B cell (primary cell): ENCODE measurements at regions not wholly inside any gene's neighbourhood (a gene's known extent, or its start where the extent isn't known, plus 50 kb on each side); places are given as distances from the start of the nearest gene placed in this dataset.

Source experiments
- ATAC-seq: fragments of 200-7000 bp; cut with Tn5 transposase; one replicate; pipeline ENCODE4 v1.10.0; 2021; ENCODE audit warnings: low read depth, mild to moderate bottlenecking, moderate number of reproducible peaks, moderate library complexity
- CTCF ChIA-PET: fragments of 350-600 bp; sonication (Branson Sonifier 250); formaldehyde crosslinking; loops from one replicate; lab custom pipeline; 2021; ENCODE audit warnings: antibody characterized with exemption, inconsistent platforms; lab: Charles Lee
- POLR2A ChIA-PET: fragments of 350-600 bp; sonication (Branson Sonifier 250); formaldehyde crosslinking; loops from one replicate; lab custom pipeline; 2021; ENCODE audit warnings: antibody characterized with exemption; lab: Charles Lee
- DNase-seq: peaks from one replicate; pipeline ENCODE4 v3.0.0; 2013
- H2AFZ ChIP-seq: 2 replicates; pipeline ENCODE4 v1.6.1; 2012; ENCODE audit warnings: mild to moderate bottlenecking, low read depth, low read length; ENCODE audit not compliant: insufficient read depth, poor library complexity, severe bottlenecking
- H3K27ac ChIP-seq, 2 donors: 1 replicate in 1 of 2; 2 replicates in 1 of 2; pipeline ENCODE4 v1.5.1; 2012 to 2013; ENCODE audit warnings: low read length in 2 of 2, mild to moderate bottlenecking in 2 of 2, moderate library complexity in 1 of 2
- H3K27me3 ChIP-seq, 4 experiments: fragments of 200-600 bp in 1 of 4; sonication (generic) in 1 of 4; replicated peaks in 1 of 4; 1 replicate in 2 of 4; 2 replicates in 2 of 4; pipeline versions ENCODE4 v1.6.1 to v1.7.0; 2013 to 2016; ENCODE audit warnings: low read length in 3 of 4, mild to moderate bottlenecking in 2 of 4, mixed read lengths in 1 of 4, moderate library complexity in 1 of 4; ENCODE audit not compliant: insufficient read depth in 4 of 4, control insufficient read depth in 3 of 4; ENCODE audit errors: control extremely low read depth in 1 of 4
- H3K36me3 ChIP-seq, 2 experiments: replicated peaks in 1 of 2; 1 replicate in 1 of 2; 2 replicates in 1 of 2; pipeline versions ENCODE4 v1.6.1 to v1.7.1; 2013; ENCODE audit warnings: low read length in 1 of 2; ENCODE audit not compliant: insufficient read depth in 2 of 2, control insufficient read depth in 1 of 2; ENCODE audit errors: control extremely low read depth in 1 of 2, extremely low read depth in 1 of 2
- H3K4me1 ChIP-seq, 2 donors: fragments of 200-600 bp in 1 of 2; sonication (generic) in 1 of 2; 1 replicate in 1 of 2; 2 replicates in 1 of 2; pipeline versions ENCODE4 v1.5.1 to v1.6.1; 2013 to 2017; ENCODE audit warnings: low read length in 2 of 2; ENCODE audit not compliant: control insufficient read depth in 2 of 2, insufficient read depth in 2 of 2
- H3K4me2 ChIP-seq: replicated peaks from 2 replicates; pipeline ENCODE3; 2012; ENCODE audit warnings: mild to moderate bottlenecking, low read depth, low read length; ENCODE audit not compliant: poor library complexity, severe bottlenecking
- H3K4me3 ChIP-seq, 5 experiments: fragments of 200-600 bp in 1 of 5; sonication (generic) in 1 of 5; 1 replicate in 3 of 5; 2 replicates in 2 of 5; pipeline versions ENCODE4 v1.5.1 to v1.7.0; 2011 to 2016; ENCODE audit warnings: low read length in 4 of 5, mild to moderate bottlenecking in 4 of 5, low read depth in 2 of 5, control low read depth in 1 of 5, moderate library complexity in 1 of 5; ENCODE audit not compliant: insufficient read depth in 1 of 5; ENCODE audit errors: control extremely low read depth in 1 of 5, extremely low read depth in 1 of 5
- H3K79me2 ChIP-seq: fragments of 200-600 bp; sonication (generic); one replicate; pipeline ENCODE4 v1.6.0; 2016; ENCODE audit warnings: low read length; ENCODE audit not compliant: control insufficient read depth, insufficient read depth
- H3K9ac ChIP-seq: fragments of 200-600 bp; sonication (generic); 2 replicates; pipeline ENCODE4 v1.6.1; 2017; ENCODE audit warnings: mild to moderate bottlenecking, low read length, moderate library complexity
- H3K9me3 ChIP-seq, 3 donors: one replicate each; pipeline versions ENCODE4 v1.6.1 to v1.7.1; 2013; ENCODE audit warnings: low read length in 2 of 3; ENCODE audit not compliant: control insufficient read depth in 2 of 3, insufficient read depth in 1 of 3; ENCODE audit errors: control extremely low read depth in 1 of 3
- H4K20me1 ChIP-seq: 2 replicates; pipeline ENCODE4 v1.6.0; 2012; ENCODE audit warnings: mild to moderate bottlenecking, low read length; ENCODE audit not compliant: insufficient read depth, control insufficient read depth, poor library complexity, severe bottlenecking
- H3K27ac Mint-ChIP-seq: one replicate; pipeline ENCODE4 v1.8.0; 2021; ENCODE audit warnings: mixed read lengths
- H3K27me3 Mint-ChIP-seq: one replicate; pipeline ENCODE4 v1.8.0; 2021; ENCODE audit warnings: mixed read lengths
- H3K4me1 Mint-ChIP-seq: one replicate; pipeline ENCODE4 v1.8.0; 2021; ENCODE audit warnings: mixed read lengths
- H3K4me3 Mint-ChIP-seq: one replicate; pipeline ENCODE4 v1.8.0; 2021; ENCODE audit warnings: mixed read lengths
- H3K9me3 Mint-ChIP-seq: one replicate; pipeline ENCODE4 v1.8.0; 2022; ENCODE audit warnings: mixed read lengths; ENCODE audit not compliant: insufficient read depth
- EZH2 ChIP-seq: IDR thresholded peaks from 2 replicates; pipeline ENCODE4 v1.6.1; 2012; ENCODE audit warnings: borderline replicate concordance, low read depth, mild to moderate bottlenecking, moderate library complexity, low read length; ENCODE audit not compliant: insufficient read depth, poor library complexity, severe bottlenecking
- WGBS: methylation state at CpG from one replicate; pipeline ENCODE4 v1.1.5; 2013; ENCODE audit warnings: missing lambda C conversion rate; ENCODE audit not compliant: insufficient coverage; 5-methylcytosine and 5-hydroxymethylcytosine counted together
- intact Hi-C: fragments of 100-400 bp; cut with micrococcal nuclease; formaldehyde crosslinking; loops from one replicate; pipeline ENCODE4 v1.10.0; 2022
- TF ChIP-seq, protein P1 (sequence below): fragments of 200-600 bp; IDR thresholded peaks from one replicate; pipeline ENCODE4 v1.8.0; 2022; ENCODE audit warnings: antibody characterized with exemption, mild to moderate bottlenecking

DNA sequence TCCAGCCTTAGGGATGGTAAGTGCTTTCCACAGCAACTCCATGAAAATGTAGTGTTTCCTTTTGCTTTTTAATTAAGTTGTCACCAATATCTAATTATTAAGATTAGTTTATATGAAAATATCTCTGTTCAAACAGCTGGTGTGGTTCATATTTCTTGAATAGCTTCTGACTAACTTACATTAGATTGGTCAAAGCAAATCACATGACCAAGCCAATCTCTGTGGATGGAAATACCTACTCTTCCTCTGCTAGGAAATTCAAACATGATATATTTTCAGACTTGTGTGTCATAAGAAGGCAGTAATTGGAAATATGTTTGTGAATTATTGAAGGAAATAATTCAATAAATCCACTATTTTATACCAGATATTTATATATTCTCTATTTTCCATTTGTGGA is 54.6 kb upstream of the CADM2 start:
- no peak for TF ChIP-seq EZH2
- TF ChIP-seq, protein P1, sequence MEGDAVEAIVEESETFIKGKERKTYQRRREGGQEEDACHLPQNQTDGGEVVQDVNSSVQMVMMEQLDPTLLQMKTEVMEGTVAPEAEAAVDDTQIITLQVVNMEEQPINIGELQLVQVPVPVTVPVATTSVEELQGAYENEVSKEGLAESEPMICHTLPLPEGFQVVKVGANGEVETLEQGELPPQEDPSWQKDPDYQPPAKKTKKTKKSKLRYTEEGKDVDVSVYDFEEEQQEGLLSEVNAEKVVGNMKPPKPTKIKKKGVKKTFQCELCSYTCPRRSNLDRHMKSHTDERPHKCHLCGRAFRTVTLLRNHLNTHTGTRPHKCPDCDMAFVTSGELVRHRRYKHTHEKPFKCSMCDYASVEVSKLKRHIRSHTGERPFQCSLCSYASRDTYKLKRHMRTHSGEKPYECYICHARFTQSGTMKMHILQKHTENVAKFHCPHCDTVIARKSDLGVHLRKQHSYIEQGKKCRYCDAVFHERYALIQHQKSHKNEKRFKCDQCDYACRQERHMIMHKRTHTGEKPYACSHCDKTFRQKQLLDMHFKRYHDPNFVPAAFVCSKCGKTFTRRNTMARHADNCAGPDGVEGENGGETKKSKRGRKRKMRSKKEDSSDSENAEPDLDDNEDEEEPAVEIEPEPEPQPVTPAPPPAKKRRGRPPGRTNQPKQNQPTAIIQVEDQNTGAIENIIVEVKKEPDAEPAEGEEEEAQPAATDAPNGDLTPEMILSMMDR = no peak
- no peaks in the 10 kb centered on the region for H3K27me3 ChIP-seq
- ChIA-PET POLR2A (no interaction called here), CTCF (no interaction called here)
- H3K4me1 ChIP-seq = no peaks in the 10 kb centered on the region
- H3K79me2 ChIP-seq = no peaks in the 10 kb centered on the region
- H3K9me3 ChIP-seq = peaks cover 0 to 24% (median 0%) of the 10 kb centered on the region in 3 donors
- no peak for ATAC-seq
- intact Hi-C loops = no loop called here
- Mint-ChIP-seq H3K27ac (no peak overlapping the region), H3K9me3 (no peaks in the 10 kb centered on the region), H3K4me1 (no peaks in the 10 kb centered on the region), H3K27me3 (no peaks in the 10 kb centered on the region), H3K4me3 (no peak overlapping the region)
- DNase-seq = no peak
- no peak overlapping the region for H2AFZ ChIP-seq
- no peak overlapping the region for H3K27ac ChIP-seq
- H4K20me1 ChIP-seq = no peaks in the 10 kb centered on the region
- H3K9ac ChIP-seq = no peak overlapping the region
- no peak overlapping the region for H3K4me3 ChIP-seq
- no peaks in the 10 kb centered on the region for H3K36me3 ChIP-seq
- no peak overlapping the region for H3K4me2 ChIP-seq

DNA sequence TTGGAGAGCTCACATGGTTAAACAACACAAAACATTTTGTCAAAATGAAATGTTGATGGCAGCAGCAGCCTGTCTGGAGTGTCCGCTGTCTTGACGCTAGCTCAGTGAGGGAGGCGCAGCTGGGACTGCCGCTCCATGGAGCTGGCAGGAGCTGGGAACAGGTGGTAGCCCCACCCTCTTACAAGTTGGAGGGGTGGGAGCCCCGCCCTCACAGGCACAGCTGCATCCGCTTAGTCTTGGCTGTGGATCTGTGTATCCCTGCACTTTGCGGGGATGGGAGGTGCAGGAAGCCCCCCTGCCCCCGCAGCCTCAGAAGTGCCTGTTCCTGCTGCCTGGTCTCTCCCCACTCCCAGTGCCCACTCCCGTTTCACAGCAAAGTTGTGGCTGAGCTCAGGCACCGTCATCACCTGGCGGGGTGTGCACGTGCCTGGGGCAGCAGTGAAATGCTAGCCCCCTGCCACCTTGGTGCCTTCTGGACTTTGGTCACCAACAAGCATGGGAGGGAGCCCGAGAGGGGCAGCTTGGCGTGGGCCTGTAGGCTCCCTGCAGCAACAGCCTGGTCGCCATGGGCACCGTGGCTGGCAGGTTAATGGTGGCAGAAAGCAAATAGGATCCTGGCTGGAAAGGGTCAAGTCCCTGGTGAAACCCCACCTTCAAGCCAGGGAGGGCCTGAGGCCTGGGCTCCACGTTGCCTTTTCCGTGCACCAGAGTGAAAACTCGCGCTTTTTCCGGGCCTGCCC is 53.8 kb upstream of the CADM2 start:
- H3K4me3 ChIP-seq = no peak overlapping the region
- no peaks in the 10 kb centered on the region for H3K27me3 Mint-ChIP-seq
- TF ChIP-seq, protein P1 = no peak
- no peak for TF ChIP-seq EZH2
- no peaks in the 10 kb centered on the region for H3K36me3 ChIP-seq
- 91% methylated on average over 20 of the region's 21 CpGs for WGBS
- ChIA-PET POLR2A (no interaction called here), CTCF (no interaction called here)
- H3K4me3 Mint-ChIP-seq = no peak overlapping the region
- H3K27ac Mint-ChIP-seq = no peak overlapping the region
- no peaks in the 10 kb centered on the region for H3K79me2 ChIP-seq
- no peaks in the 10 kb centered on the region for H3K4me1 ChIP-seq
- DNase-seq (no peak), ATAC-seq (no peak)
- no peak overlapping the region for H3K9ac ChIP-seq
- H3K4me2 ChIP-seq = no peak overlapping the region
- no peaks in the 10 kb centered on the region for H3K4me1 Mint-ChIP-seq
- intact Hi-C loops = no loop called here
- peaks cover 0 to 24% (median 0%) of the 10 kb centered on the region in 3 donors for H3K9me3 ChIP-seq
- H3K27ac ChIP-seq = no peak overlapping the region
- H4K20me1 ChIP-seq = no peaks in the 10 kb centered on the region
- no peak overlapping the region for H2AFZ ChIP-seq
- no peaks in the 10 kb centered on the region for H3K27me3 ChIP-seq
- H3K9me3 Mint-ChIP-seq = no peaks in the 10 kb centered on the region
